ENCODE measurements at regions not wholly inside any gene's neighbourhood (a gene's known extent, or its start where the extent isn't known, plus 50 kb on each side); places are given as distances from the start of the nearest gene placed in this dataset.
A peak's percentile ranks its signal among the peaks of the same experiment; 100 is the strongest.

- TF ChIP-seq, protein P1, sequence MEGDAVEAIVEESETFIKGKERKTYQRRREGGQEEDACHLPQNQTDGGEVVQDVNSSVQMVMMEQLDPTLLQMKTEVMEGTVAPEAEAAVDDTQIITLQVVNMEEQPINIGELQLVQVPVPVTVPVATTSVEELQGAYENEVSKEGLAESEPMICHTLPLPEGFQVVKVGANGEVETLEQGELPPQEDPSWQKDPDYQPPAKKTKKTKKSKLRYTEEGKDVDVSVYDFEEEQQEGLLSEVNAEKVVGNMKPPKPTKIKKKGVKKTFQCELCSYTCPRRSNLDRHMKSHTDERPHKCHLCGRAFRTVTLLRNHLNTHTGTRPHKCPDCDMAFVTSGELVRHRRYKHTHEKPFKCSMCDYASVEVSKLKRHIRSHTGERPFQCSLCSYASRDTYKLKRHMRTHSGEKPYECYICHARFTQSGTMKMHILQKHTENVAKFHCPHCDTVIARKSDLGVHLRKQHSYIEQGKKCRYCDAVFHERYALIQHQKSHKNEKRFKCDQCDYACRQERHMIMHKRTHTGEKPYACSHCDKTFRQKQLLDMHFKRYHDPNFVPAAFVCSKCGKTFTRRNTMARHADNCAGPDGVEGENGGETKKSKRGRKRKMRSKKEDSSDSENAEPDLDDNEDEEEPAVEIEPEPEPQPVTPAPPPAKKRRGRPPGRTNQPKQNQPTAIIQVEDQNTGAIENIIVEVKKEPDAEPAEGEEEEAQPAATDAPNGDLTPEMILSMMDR (IDR thresholded peaks at IDR 0.05; ENCODE audit: control insufficient read depth, extremely low read depth, insufficient read depth) = no peak
- DNase-seq (ENCODE audit: low read depth) = no peak
- no peak overlapping the region for H3K4me3 ChIP-seq (ENCODE audit: low read depth, low read length)
These were observed 192.7 kb downstream of the SMC2 start for GRCh38 chr9:104286799-104287198.

DNA sequence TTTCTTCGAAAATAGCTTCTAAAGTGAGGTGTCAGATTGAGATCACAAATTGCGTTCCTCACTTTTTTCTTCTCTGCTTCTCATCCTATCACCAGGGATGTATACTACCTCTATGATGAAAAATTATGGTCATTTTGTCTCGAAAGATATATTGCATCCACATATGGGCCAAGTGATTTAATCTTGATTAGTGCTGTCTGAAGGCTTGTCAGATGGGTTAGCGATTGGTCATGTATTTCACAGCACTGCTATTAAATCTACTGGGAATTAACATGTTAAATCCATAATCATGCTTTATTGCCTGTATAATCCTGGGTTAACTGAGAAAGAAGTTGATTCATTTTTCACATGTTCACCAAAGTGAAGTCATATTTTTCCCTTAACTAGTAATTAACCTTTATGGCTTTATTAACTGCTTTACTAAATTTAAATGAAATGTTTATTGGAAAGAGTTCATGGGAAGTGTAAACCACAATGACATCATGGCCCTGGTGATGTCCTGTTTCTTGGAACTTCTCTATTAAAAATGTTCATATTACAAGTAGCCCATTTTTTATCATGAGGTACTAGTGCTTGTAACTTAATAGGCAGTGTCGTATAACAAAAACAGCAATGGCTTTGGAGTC lies 193.3 kb downstream of the SMC2 start:
- TF ChIP-seq, protein P1 (IDR thresholded peaks at IDR 0.05; ENCODE audit: control insufficient read depth, extremely low read depth, insufficient read depth) = no peak
- no peak for DNase-seq (ENCODE audit: low read depth)
- no peak overlapping the region for H3K4me3 ChIP-seq (ENCODE audit: low read depth, low read length)

DNA sequence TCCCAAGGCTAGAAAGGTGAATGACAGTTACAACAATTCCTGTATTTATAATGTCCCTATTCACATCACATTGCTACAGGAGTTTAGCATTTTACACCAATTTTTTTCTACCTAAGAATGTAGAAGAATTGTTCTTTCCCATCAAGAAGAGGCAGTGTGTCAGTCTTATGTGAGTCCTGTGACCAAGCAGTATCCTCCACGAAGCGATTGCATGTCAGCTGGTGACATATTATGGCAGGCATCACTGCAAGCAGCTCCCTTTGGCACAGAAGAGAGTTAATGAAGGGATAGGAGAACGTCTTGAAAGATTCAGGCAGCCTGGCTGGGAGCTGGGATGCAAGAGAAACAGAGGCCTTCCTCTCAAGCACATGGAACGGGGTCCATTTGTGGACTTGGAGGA lies 199.8 kb downstream of the SMC2 start:
- no peak overlapping the region for H3K4me3 ChIP-seq (ENCODE audit: low read depth, low read length)
- no peak for DNase-seq (ENCODE audit: low read depth)
- TF ChIP-seq, protein P1 (IDR thresholded peaks at IDR 0.05; ENCODE audit: control insufficient read depth, extremely low read depth, insufficient read depth) = no peak

- DNase-seq (ENCODE audit: low read depth) = no peak
- TF ChIP-seq, protein P1 (IDR thresholded peaks at IDR 0.05; ENCODE audit: control insufficient read depth, extremely low read depth, insufficient read depth) = no peak
- no peak overlapping the region for H3K4me3 ChIP-seq (ENCODE audit: low read depth, low read length)
These were observed 203.9 kb upstream of the OR13F1 start for GRCh38 chr9:104300124-104300523.

DNA sequence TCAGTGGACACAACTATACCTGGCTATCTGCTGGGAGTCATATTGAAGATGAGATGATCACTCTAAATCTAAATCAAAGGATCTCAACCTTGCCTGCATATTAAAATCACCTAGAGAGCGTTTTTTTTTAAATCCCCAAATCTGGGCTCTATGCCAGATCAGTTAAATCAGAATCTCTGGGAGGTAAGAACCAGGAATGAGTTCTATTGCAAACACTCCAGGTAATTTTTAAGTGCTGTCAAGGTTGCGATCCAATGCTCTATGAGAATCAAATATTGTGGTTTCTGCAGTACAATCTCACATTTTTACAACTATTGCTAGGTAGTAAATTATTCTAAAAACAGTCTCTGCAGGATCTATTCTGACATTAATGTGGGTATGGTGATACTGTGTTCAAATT lies 202.3 kb upstream of the OR13F1 start:
- TF ChIP-seq, protein P1 (IDR thresholded peaks at IDR 0.05; ENCODE audit: control insufficient read depth, extremely low read depth, insufficient read depth) = no peak
- peak; percentile 8 for DNase-seq (ENCODE audit: low read depth)
- no peak overlapping the region for H3K4me3 ChIP-seq (ENCODE audit: low read depth, low read length)

GRCh38 chr9:104302775-104303174 lies 201.3 kb upstream of the OR13F1 start:
- TF ChIP-seq, protein P1 (IDR thresholded peaks at IDR 0.05; ENCODE audit: control insufficient read depth, extremely low read depth, insufficient read depth) = no peak
- no peak overlapping the region for H3K4me3 ChIP-seq (ENCODE audit: low read depth, low read length)
- DNase-seq (ENCODE audit: low read depth) = no peak

GRCh38 chr9:104304925-104305324 lies 199.1 kb upstream of the OR13F1 start:
- TF ChIP-seq, protein P1 (IDR thresholded peaks at IDR 0.05; ENCODE audit: control insufficient read depth, extremely low read depth, insufficient read depth) = no peak
- H3K4me3 ChIP-seq (ENCODE audit: low read depth, low read length) = no peak overlapping the region
- DNase-seq (ENCODE audit: low read depth) = no peak

Data from LNCaP clone FGC (cell line).